ENCODE measurements at regions not wholly inside any gene's neighbourhood (a gene's known extent, or its start where the extent isn't known, plus 50 kb on each side); places are given as distances from the start of the nearest gene placed in this dataset.
"Not testable (repeated sequence)": the region's sequence is repeated elsewhere in the genome, so short reads cannot be mapped to it uniquely, and the experiment has no call there.

DNA sequence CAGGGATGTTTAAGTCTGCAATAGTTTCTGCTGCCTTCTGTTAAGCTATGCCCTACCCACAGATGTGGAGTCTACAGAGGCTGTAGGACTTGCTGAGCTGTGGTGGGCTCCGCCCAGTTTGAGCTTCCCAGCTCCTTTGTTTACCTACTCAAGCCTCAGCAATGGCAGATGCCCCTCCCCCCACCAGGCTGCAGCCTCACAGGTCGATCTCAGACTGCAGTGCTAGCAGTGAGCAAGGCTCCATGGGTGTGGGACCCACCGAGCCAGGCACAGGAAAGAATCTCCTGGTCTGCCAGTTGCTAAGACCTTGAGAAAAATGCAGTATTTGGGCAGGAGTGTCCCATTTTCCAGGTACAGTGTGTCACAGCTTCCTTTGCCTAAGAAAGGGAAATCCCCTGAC is 435.2 kb upstream of the TOM1L1 start:
- TF ChIP-seq, protein P1, sequence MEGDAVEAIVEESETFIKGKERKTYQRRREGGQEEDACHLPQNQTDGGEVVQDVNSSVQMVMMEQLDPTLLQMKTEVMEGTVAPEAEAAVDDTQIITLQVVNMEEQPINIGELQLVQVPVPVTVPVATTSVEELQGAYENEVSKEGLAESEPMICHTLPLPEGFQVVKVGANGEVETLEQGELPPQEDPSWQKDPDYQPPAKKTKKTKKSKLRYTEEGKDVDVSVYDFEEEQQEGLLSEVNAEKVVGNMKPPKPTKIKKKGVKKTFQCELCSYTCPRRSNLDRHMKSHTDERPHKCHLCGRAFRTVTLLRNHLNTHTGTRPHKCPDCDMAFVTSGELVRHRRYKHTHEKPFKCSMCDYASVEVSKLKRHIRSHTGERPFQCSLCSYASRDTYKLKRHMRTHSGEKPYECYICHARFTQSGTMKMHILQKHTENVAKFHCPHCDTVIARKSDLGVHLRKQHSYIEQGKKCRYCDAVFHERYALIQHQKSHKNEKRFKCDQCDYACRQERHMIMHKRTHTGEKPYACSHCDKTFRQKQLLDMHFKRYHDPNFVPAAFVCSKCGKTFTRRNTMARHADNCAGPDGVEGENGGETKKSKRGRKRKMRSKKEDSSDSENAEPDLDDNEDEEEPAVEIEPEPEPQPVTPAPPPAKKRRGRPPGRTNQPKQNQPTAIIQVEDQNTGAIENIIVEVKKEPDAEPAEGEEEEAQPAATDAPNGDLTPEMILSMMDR (IDR thresholded peaks at IDR 0.05), result not testable (repeated sequence)
- TF ChIP-seq POLR2A (IDR thresholded peaks at IDR 0.05), result not testable (repeated sequence)

Measured in lower leg skin (tissue), 3 donors.